IPS DF 6.9 (cell line): ENCODE measurements at regions not wholly inside any gene's neighbourhood (a gene's known extent, or its start where the extent isn't known, plus 50 kb on each side); places are given as distances from the start of the nearest gene placed in this dataset.
A peak's percentile ranks its signal among the peaks of the same experiment; 100 is the strongest.

ENCODE experiments used
- DNase-seq: peaks from one replicate; pipeline ENCODE4 v3.0.0-alpha.2; 2013; ENCODE audit warnings: low read depth, low spot score
- H3K27ac ChIP-seq: one replicate; pipeline ENCODE4 v1.5.1; 2013; ENCODE audit warnings: low read length, control low read depth
- H3K27me3 ChIP-seq: 2 replicates; pipeline ENCODE4 v1.6.1; 2013; ENCODE audit warnings: mild to moderate bottlenecking, low read length; ENCODE audit not compliant: control insufficient read depth, insufficient read depth
- H3K36me3 ChIP-seq: 2 replicates; pipeline ENCODE4 v1.6.1; 2013; ENCODE audit warnings: low read length; ENCODE audit not compliant: control insufficient read depth, insufficient read depth
- H3K4me1 ChIP-seq: 2 replicates; pipeline ENCODE4 v1.6.1; 2013; ENCODE audit warnings: low read length; ENCODE audit not compliant: control insufficient read depth, insufficient read depth
- H3K4me3 ChIP-seq: 2 replicates; pipeline ENCODE4 v1.5.1; 2013; ENCODE audit warnings: mild to moderate bottlenecking, low read length
- H3K9me3 ChIP-seq: 2 replicates; pipeline ENCODE4 v1.6.1; 2013; ENCODE audit warnings: low read length, inconsistent platforms; ENCODE audit not compliant: control insufficient read depth, insufficient read depth
- WGBS: extraction: QIAGEN DNeasy Blood & Tissue Kit; methylation state at CpG from one replicate; pipeline ENCODE4 v1.1.7; 2013; ENCODE audit warnings: mixed read lengths, missing lambda C conversion rate; ENCODE audit not compliant: insufficient read length, insufficient coverage; 5-methylcytosine and 5-hydroxymethylcytosine counted together

GRCh38 chr5:20608567-20608966, 620.6 kb upstream of the CDH18 start:
- Histone ChIP-seq H3K27me3 (no peaks in the 10 kb centered on the region), H3K4me1 (no peaks in the 10 kb centered on the region), H3K27ac (no peak overlapping the region), H3K4me3 (no peak overlapping the region), H3K36me3 (no peaks in the 10 kb centered on the region), H3K9me3 (no peaks in the 10 kb centered on the region)
- no peak for DNase-seq

GRCh38 chr5:20605732-20606525, 617.9 kb upstream of the CDH18 start:
- WGBS, result no CpG with 5 or more reads among the region's 3 CpGs

GRCh38 chr5:20604992-20605391, 617.0 kb upstream of the CDH18 start:
- Histone ChIP-seq H3K27ac (no peak overlapping the region), H3K4me3 (no peak overlapping the region), H3K9me3 (no peaks in the 10 kb centered on the region), H3K27me3 (no peaks in the 10 kb centered on the region), H3K4me1 (no peaks in the 10 kb centered on the region), H3K36me3 (no peaks in the 10 kb centered on the region)
- no CpG with 5 or more reads among the region's 8 CpGs for WGBS
- DNase-seq, result no peak

More at GRCh38 chr5:20605732-20606525, 617.9 kb upstream of the CDH18 start:
- no peaks in the 10 kb centered on the region for H3K27me3 ChIP-seq
- DNase-seq, result no peak
- H3K27ac ChIP-seq, result no peak overlapping the region
- no peaks in the 10 kb centered on the region for H3K4me1 ChIP-seq
- H3K4me3 ChIP-seq, result no peak overlapping the region
- H3K36me3 ChIP-seq, result no peaks in the 10 kb centered on the region
- H3K9me3 ChIP-seq, result no peaks in the 10 kb centered on the region

- Histone ChIP-seq H3K27ac (no peak overlapping the region), H3K27me3 (no peaks in the 10 kb centered on the region), H3K9me3 (no peaks in the 10 kb centered on the region), H3K4me1 (no peaks in the 10 kb centered on the region), H3K4me3 (no peak overlapping the region), H3K36me3 (no peaks in the 10 kb centered on the region)
- DNase-seq, result peak; percentile 57
- WGBS, result no CpG with 5 or more reads among the region's 4 CpGs
Measured at GRCh38 chr5:20601678-20602100, 613.7 kb upstream of the CDH18 start.

- Histone ChIP-seq H3K27ac (no peak overlapping the region), H3K27me3 (no peaks in the 10 kb centered on the region), H3K9me3 (no peaks in the 10 kb centered on the region), H3K4me3 (no peak overlapping the region), H3K4me1 (no peaks in the 10 kb centered on the region), H3K36me3 (no peaks in the 10 kb centered on the region)
- no CpG with 5 or more reads among the region's 2 CpGs for WGBS
- no peak for DNase-seq
Measured at GRCh38 chr5:20590356-20590755, 602.4 kb upstream of the CDH18 start.

GRCh38 chr5:20575571-20575970, 587.6 kb upstream of the CDH18 start:
- no peak overlapping the region for H3K27ac ChIP-seq
- DNase-seq, result no peak
- H3K27me3 ChIP-seq, result no peaks in the 10 kb centered on the region
- WGBS, result no CpG with 5 or more reads among the region's 5 CpGs
- no peak overlapping the region for H3K4me3 ChIP-seq
- no peaks in the 10 kb centered on the region for H3K4me1 ChIP-seq
- H3K9me3 ChIP-seq, result no peaks in the 10 kb centered on the region
- no peaks in the 10 kb centered on the region for H3K36me3 ChIP-seq

GRCh38 chr5:20574576-20574975, 586.6 kb upstream of the CDH18 start:
- no CpG with 5 or more reads among the region's 4 CpGs for WGBS
- Histone ChIP-seq H3K36me3 (no peaks in the 10 kb centered on the region), H3K9me3 (no peaks in the 10 kb centered on the region), H3K4me1 (no peaks in the 10 kb centered on the region), H3K27me3 (no peaks in the 10 kb centered on the region), H3K4me3 (no peak overlapping the region), H3K27ac (no peak overlapping the region)
- DNase-seq, result no peak

GRCh38 chr5:20572614-20573013, 584.6 kb upstream of the CDH18 start:
- no peak for DNase-seq
- no peaks in the 10 kb centered on the region for H3K27me3 ChIP-seq
- H3K36me3 ChIP-seq, result no peaks in the 10 kb centered on the region
- H3K9me3 ChIP-seq, result no peaks in the 10 kb centered on the region
- no peak overlapping the region for H3K4me3 ChIP-seq
- H3K27ac ChIP-seq, result no peak overlapping the region
- no peaks in the 10 kb centered on the region for H3K4me1 ChIP-seq

GRCh38 chr5:20570486-20570885, 582.5 kb upstream of the CDH18 start:
- H3K27me3 ChIP-seq, result no peaks in the 10 kb centered on the region
- H3K27ac ChIP-seq, result no peak overlapping the region
- DNase-seq, result no peak
- H3K36me3 ChIP-seq, result no peaks in the 10 kb centered on the region
- no peak overlapping the region for H3K4me3 ChIP-seq
- H3K9me3 ChIP-seq, result no peaks in the 10 kb centered on the region
- no peaks in the 10 kb centered on the region for H3K4me1 ChIP-seq

- WGBS, result no CpG with 5 or more reads among the region's 4 CpGs
Measured at GRCh38 chr5:20562544-20562943, 574.5 kb upstream of the CDH18 start.

GRCh38 chr5:20559845-20560244, 571.8 kb upstream of the CDH18 start:
- DNase-seq, result no peak
- Histone ChIP-seq H3K4me3 (no peak overlapping the region), H3K9me3 (no peaks in the 10 kb centered on the region), H3K27me3 (no peaks in the 10 kb centered on the region), H3K27ac (no peak overlapping the region), H3K36me3 (no peaks in the 10 kb centered on the region), H3K4me1 (no peaks in the 10 kb centered on the region)
- no CpG with 5 or more reads among the region's 3 CpGs for WGBS

More at GRCh38 chr5:20562544-20562943, 574.5 kb upstream of the CDH18 start:
- Histone ChIP-seq H3K36me3 (no peaks in the 10 kb centered on the region), H3K9me3 (no peaks in the 10 kb centered on the region), H3K4me1 (no peaks in the 10 kb centered on the region), H3K27me3 (no peaks in the 10 kb centered on the region), H3K27ac (no peak overlapping the region), H3K4me3 (no peak overlapping the region)
- no peak for DNase-seq
